ENCODE measurements at regions not wholly inside any gene's neighbourhood (a gene's known extent, or its start where the extent isn't known, plus 50 kb on each side); places are given as distances from the start of the nearest gene placed in this dataset.

DNA sequence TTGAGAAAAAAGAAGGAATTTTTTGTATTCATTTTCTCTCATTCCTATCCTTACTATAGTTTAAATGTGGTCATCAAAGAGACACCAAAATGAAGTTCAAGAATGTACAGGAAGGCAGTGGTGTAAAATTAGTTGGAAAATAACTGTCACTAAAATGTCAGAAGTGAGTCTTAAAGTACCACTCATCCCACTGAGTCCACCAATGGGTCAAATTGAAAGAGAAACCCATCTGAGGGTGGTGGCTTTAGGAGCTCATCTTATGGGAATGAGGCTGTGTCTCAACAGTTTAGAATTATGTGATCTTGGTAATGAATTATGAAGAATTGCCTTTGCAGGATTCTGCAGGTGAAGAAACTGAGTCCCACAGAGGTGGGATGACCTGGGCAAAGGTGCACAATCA is 403.5 kb downstream of the FGF9 start:
- no peaks in the 10 kb centered on the region for H3K27me3 ChIP-seq
- no peak overlapping the region for H3K27ac ChIP-seq
- no peaks in the 10 kb centered on the region for H3K9me3 ChIP-seq
- no peak overlapping the region for H3K4me3 ChIP-seq
- H3K4me1 ChIP-seq = no peaks in the 10 kb centered on the region
- TF ChIP-seq POLR2A (IDR thresholded peaks at IDR 0.05) = no peak
- no peak for TF ChIP-seq EP300 (IDR thresholded peaks at IDR 0.05)
- TF ChIP-seq, protein P1, sequence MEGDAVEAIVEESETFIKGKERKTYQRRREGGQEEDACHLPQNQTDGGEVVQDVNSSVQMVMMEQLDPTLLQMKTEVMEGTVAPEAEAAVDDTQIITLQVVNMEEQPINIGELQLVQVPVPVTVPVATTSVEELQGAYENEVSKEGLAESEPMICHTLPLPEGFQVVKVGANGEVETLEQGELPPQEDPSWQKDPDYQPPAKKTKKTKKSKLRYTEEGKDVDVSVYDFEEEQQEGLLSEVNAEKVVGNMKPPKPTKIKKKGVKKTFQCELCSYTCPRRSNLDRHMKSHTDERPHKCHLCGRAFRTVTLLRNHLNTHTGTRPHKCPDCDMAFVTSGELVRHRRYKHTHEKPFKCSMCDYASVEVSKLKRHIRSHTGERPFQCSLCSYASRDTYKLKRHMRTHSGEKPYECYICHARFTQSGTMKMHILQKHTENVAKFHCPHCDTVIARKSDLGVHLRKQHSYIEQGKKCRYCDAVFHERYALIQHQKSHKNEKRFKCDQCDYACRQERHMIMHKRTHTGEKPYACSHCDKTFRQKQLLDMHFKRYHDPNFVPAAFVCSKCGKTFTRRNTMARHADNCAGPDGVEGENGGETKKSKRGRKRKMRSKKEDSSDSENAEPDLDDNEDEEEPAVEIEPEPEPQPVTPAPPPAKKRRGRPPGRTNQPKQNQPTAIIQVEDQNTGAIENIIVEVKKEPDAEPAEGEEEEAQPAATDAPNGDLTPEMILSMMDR (IDR thresholded peaks at IDR 0.05) = no peak
- TF ChIP-seq POLR2AphosphoS5 (IDR thresholded peaks at IDR 0.05) = no peak
- DNase-seq = no peak
- H3K36me3 ChIP-seq = no peaks in the 10 kb centered on the region
- intact Hi-C loops (cut with DNase I) = no loop called here

DNA sequence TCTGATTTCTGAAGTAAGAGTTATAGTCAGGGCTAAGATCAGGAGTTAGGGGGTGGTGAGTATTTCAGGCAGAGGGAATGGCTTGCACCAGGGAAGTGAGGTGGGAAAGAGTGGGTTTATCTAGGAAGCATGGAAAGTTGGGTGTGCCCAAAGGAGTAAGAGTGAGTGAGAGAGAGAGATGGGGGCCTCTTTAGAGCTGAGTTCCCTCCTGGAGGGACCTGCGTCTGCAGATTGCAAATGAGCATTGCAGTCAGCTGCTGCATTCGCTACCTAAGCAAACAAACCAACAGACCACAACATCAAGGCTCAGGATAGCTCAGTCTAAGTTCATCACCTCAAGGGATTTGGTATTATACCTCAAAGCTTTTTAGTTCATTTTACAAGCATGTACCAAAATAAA is 405.8 kb downstream of the FGF9 start:
- intact Hi-C loops (cut with DNase I) = no loop called here
- Histone ChIP-seq H3K36me3 (no peaks in the 10 kb centered on the region), H3K4me1 (no peaks in the 10 kb centered on the region), H3K27me3 (no peaks in the 10 kb centered on the region), H3K4me3 (no peak overlapping the region), H3K9me3 (no peaks in the 10 kb centered on the region), H3K27ac (no peak overlapping the region)
- WGBS, 2 donors = 9 to 53% methylated on average over 2 of the region's 2 CpGs
- no peak for DNase-seq
- no peak for TF ChIP-seq POLR2AphosphoS5 (IDR thresholded peaks at IDR 0.05)
- TF ChIP-seq, protein P1 (IDR thresholded peaks at IDR 0.05) = no peak
- no peak for TF ChIP-seq POLR2A (IDR thresholded peaks at IDR 0.05)
- TF ChIP-seq EP300 (IDR thresholded peaks at IDR 0.05) = no peak

DNA sequence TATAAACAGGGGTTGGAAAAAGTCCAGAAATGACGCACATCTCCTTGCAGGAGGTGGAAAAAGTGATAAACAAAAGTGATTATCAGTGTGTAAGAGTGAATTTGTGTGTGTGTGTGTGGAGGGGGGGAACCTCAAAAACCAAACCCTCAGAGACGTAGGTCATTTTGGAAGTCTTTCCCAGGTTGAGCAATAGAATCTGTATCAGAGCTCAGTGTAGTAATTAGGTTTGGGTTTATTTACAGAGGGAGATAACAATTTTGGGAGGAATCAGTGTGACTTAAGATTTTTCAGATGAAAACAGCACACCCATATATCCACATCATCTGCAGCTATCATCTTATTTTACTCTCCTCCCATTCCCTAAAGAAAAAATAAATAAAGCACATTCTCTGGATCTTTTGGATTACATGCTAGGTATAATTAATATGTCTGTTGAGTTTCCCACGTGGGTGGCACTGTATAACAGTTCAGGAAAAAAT is 406.4 kb downstream of the FGF9 start:
- no peak for DNase-seq
- H3K36me3 ChIP-seq = no peaks in the 10 kb centered on the region
- no peaks in the 10 kb centered on the region for H3K27me3 ChIP-seq
- TF ChIP-seq EP300 (IDR thresholded peaks at IDR 0.05) (no peak), POLR2AphosphoS5 (IDR thresholded peaks at IDR 0.05) (no peak)
- no peak overlapping the region for H3K27ac ChIP-seq
- WGBS, 2 donors = 5 to 42% methylated on average over 3 of the region's 3 CpGs
- H3K4me3 ChIP-seq = no peak overlapping the region
- no peaks in the 10 kb centered on the region for H3K9me3 ChIP-seq
- intact Hi-C loops (cut with DNase I) = no loop called here
- no peaks in the 10 kb centered on the region for H3K4me1 ChIP-seq

DNA sequence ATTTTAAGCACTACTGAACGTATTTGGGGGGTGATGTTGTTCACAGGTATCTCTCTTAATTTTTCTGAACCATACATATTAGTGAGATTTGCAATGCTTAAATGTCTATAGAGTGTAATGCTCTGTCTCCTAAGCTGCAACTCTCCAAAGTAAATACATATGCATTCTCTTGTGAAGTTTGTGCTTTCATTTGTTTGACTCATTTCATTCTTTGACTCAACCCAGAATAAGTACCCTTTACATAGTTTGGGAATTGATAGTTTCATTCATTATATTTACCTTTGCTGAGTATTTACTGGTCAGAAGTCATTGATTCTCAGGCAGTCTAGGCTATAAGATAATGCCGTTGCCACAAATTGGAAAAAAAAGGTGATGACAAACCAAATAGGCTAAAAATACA is 406.9 kb downstream of the FGF9 start:
- no peak for DNase-seq
- Histone ChIP-seq H3K4me3 (no peak overlapping the region), H3K27ac (no peak overlapping the region), H3K27me3 (no peaks in the 10 kb centered on the region), H3K4me1 (no peaks in the 10 kb centered on the region), H3K36me3 (no peaks in the 10 kb centered on the region), H3K9me3 (no peaks in the 10 kb centered on the region)
- no peak for TF ChIP-seq POLR2AphosphoS5 (IDR thresholded peaks at IDR 0.05)
- TF ChIP-seq POLR2A (IDR thresholded peaks at IDR 0.05) = no peak
- TF ChIP-seq, protein P1 (IDR thresholded peaks at IDR 0.05) = no peak
- TF ChIP-seq EP300 (IDR thresholded peaks at IDR 0.05) = no peak
- intact Hi-C loops (cut with DNase I) = no loop called here
- 41 to 56% methylated on average over 2 of the region's 2 CpGs for WGBS, 2 donors

DNA sequence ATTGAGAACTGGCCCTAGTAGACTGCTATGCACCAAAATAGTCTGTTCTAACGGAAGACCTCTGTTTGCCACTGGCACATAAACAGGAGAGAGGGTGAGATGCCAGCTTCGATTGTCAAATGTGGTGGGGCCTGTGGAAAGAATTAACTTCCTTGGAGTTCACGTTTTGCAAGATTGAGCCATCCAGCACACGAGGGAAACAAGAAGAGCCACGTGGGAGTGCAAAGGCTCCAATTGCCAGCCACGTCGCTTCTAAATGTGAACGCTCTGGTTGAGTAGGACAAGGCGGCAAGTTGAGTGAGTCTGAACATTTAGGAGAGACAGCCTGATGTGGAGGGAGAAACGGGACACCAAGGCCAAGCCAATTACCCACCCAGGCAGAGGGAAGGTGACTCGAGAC is 409.1 kb downstream of the FGF9 start:
- no peaks in the 10 kb centered on the region for H3K27me3 ChIP-seq
- WGBS, 2 donors = 91 to 95% methylated on average over 11 of the region's 11 CpGs
- no peak for TF ChIP-seq POLR2AphosphoS5 (IDR thresholded peaks at IDR 0.05)
- TF ChIP-seq, protein P1 (IDR thresholded peaks at IDR 0.05) = no peak
- TF ChIP-seq POLR2A (IDR thresholded peaks at IDR 0.05) = no peak
- no peak for TF ChIP-seq EP300 (IDR thresholded peaks at IDR 0.05)
- H3K27ac ChIP-seq = no peak overlapping the region
- no peaks in the 10 kb centered on the region for H3K36me3 ChIP-seq
- no peaks in the 10 kb centered on the region for H3K4me1 ChIP-seq
- no peak overlapping the region for H3K4me3 ChIP-seq
- no peaks in the 10 kb centered on the region for H3K9me3 ChIP-seq
- no peak for DNase-seq
- intact Hi-C loops (cut with DNase I) = no loop called here
